Prostate gland (tissue), 2 donors: ENCODE measurements at regions not wholly inside any gene's neighbourhood (a gene's known extent, or its start where the extent isn't known, plus 50 kb on each side); places are given as distances from the start of the nearest gene placed in this dataset.

Source experiments
- DNase-seq: peaks from one replicate; pipeline ENCODE4 v3.0.0-alpha.2; 2019; ENCODE audit warnings: low spot score
- H3K27ac ChIP-seq, 2 donors: fragments of 200-600 bp; sonication (generic); 2 replicates each; pipeline ENCODE4 v1.5.1; 2017 to 2019
- H3K27me3 ChIP-seq: fragments of 200-600 bp; sonication (generic); replicated peaks from 2 replicates; pipeline ENCODE4 v1.5.1; 2019; ENCODE audit not compliant: insufficient read depth
- H3K36me3 ChIP-seq, 2 donors: fragments of 200-600 bp; sonication (generic); 1 replicate in 1 of 2; 2 replicates in 1 of 2; pipeline versions ENCODE4 v1.5.1 to v1.8.1; 2017 to 2019
- H3K4me1 ChIP-seq: fragments of 200-600 bp; sonication (generic); replicated peaks from 2 replicates; pipeline ENCODE4 v1.5.1; 2019
- H3K4me3 ChIP-seq, 2 donors: fragments of 200-600 bp; sonication (generic); 2 replicates each; pipeline ENCODE4 v1.5.1; 2017 to 2019
- H3K9me3 ChIP-seq: fragments of 200-600 bp; sonication (generic); 2 replicates; pipeline ENCODE4 v1.5.1; 2017
- POLR2A ChIP-seq: fragments of 450-650 bp; IDR thresholded peaks from one replicate; pipeline ENCODE4 v1.6.1; 2016; ENCODE audit warnings: antibody characterized with exemption, mild to moderate bottlenecking
- POLR2AphosphoS5 ChIP-seq: sonication (generic); formaldehyde crosslinking; IDR thresholded peaks from one replicate; pipeline ENCODE4 v1.6.1; 2017; ENCODE audit warnings: antibody characterized with exemption
- WGBS: methylation state at CpG from one replicate; pipeline ENCODE4 v1.1.5; 2018; 5-methylcytosine and 5-hydroxymethylcytosine counted together
- intact Hi-C: fragments of 100-400 bp; cut with DNase I; formaldehyde crosslinking; loops from one replicate; pipeline ENCODE4 v1.14.2; 2022
- TF ChIP-seq, protein P1 (sequence below), 4 experiments: fragments of 200-600 bp in 2 of 4; fragments of 450-650 bp in 2 of 4; sonication (generic) in 2 of 4; IDR thresholded peaks; 1 replicate in 3 of 4; 2 replicates in 1 of 4; pipeline ENCODE4 v1.5.1; 2016 to 2019; ENCODE audit warnings: antibody characterized with exemption in 4 of 4, mild to moderate bottlenecking in 2 of 4, moderate library complexity in 2 of 4

DNA sequence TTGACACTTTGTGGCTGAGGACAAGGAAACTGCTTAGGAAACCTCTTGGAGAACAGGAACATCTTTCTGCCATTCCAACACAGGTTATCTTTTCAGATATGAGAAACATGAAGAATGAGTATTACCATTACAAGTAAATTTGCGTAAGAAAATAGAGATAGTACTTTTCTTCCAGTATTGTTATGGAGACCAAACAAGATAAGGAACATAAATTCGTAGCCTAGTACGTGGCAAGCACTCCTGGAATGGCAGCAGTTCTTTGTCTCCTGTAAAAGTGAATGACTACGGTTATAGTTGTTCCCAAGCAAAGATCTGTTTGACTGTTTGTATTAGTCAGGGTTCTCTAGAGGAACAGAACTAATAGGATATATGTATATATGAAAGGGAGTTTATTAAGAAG is 843.1 kb downstream of the STIM2 start:
- intact Hi-C loops, result no loop called here
- H3K4me3 ChIP-seq, result no peak overlapping the region
- no peaks in the 10 kb centered on the region for H3K27me3 ChIP-seq
- WGBS, result 81% methylated on average over 4 of the region's 4 CpGs
- TF ChIP-seq POLR2AphosphoS5 (no peak), POLR2A (no peak)
- TF ChIP-seq, protein P1, sequence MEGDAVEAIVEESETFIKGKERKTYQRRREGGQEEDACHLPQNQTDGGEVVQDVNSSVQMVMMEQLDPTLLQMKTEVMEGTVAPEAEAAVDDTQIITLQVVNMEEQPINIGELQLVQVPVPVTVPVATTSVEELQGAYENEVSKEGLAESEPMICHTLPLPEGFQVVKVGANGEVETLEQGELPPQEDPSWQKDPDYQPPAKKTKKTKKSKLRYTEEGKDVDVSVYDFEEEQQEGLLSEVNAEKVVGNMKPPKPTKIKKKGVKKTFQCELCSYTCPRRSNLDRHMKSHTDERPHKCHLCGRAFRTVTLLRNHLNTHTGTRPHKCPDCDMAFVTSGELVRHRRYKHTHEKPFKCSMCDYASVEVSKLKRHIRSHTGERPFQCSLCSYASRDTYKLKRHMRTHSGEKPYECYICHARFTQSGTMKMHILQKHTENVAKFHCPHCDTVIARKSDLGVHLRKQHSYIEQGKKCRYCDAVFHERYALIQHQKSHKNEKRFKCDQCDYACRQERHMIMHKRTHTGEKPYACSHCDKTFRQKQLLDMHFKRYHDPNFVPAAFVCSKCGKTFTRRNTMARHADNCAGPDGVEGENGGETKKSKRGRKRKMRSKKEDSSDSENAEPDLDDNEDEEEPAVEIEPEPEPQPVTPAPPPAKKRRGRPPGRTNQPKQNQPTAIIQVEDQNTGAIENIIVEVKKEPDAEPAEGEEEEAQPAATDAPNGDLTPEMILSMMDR (IDR thresholded peaks at IDR 0.05), result no peak
- no peak for DNase-seq
- no peaks in the 10 kb centered on the region for H3K9me3 ChIP-seq
- no peak overlapping the region for H3K27ac ChIP-seq
- no peaks in the 10 kb centered on the region for H3K4me1 ChIP-seq
- H3K36me3 ChIP-seq, result no peaks in the 10 kb centered on the region

DNA sequence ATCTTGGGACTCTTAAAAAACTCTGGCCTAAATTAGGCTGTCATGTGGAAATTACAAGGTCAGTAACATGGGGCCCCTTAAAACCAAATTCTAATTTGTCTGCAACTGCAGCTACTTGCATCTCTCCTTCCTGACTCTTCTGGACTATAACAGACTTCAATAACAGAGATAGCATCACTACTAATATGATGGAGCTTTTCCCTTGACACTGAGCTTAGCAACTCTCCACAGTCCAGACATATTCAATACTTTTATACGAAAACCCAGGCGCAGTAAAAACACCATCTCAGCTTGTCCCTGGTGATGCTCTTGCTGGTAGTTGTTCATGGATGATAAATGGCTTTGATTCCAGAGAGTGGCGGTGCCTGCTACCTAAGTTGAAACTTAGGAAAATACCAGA is 850.4 kb downstream of the STIM2 start:
- no peaks in the 10 kb centered on the region for H3K9me3 ChIP-seq
- intact Hi-C loops, result no loop called here
- 90% methylated on average over 3 of the region's 3 CpGs for WGBS

DNA sequence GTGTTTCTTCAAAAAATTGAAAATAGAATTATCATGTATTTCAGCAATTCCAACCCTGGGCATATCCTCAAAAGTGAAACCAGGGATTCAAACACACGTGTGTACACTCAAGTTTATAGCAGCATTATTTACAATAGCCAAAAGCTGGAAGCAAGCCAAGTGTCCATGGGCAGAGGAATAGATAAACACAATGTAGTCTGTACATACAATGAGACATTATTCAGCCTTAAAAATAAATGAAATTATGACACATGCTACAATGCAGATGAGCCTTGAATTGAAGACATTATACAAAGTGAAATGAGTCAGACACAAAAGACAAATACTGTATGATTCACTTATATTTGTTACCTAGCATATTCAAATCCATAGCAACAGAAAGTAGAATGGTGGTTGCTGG is 853.4 kb downstream of the STIM2 start:
- 25% methylated on average over 1 of the region's 1 CpG for WGBS
- intact Hi-C loops, result no loop called here
- H3K36me3 ChIP-seq, result no peaks in the 10 kb centered on the region
- TF ChIP-seq POLR2AphosphoS5 (no peak), POLR2A (no peak)
- TF ChIP-seq, protein P1 (IDR thresholded peaks at IDR 0.05), result no peak
- no peaks in the 10 kb centered on the region for H3K27me3 ChIP-seq
- H3K9me3 ChIP-seq, result no peaks in the 10 kb centered on the region
- DNase-seq, result no peak
- no peak overlapping the region for H3K4me3 ChIP-seq
- H3K27ac ChIP-seq, result no peak overlapping the region
- H3K4me1 ChIP-seq, result no peaks in the 10 kb centered on the region

More for the DNA sequence above, 850.4 kb downstream of the STIM2 start:
- Histone ChIP-seq H3K27ac (no peak overlapping the region), H3K27me3 (no peaks in the 10 kb centered on the region), H3K36me3 (no peaks in the 10 kb centered on the region), H3K4me3 (no peak overlapping the region), H3K4me1 (no peaks in the 10 kb centered on the region)
- no peak for DNase-seq
- no peak for TF ChIP-seq POLR2AphosphoS5
- TF ChIP-seq, protein P1 (IDR thresholded peaks at IDR 0.05), result no peak
- TF ChIP-seq POLR2A, result no peak

DNA sequence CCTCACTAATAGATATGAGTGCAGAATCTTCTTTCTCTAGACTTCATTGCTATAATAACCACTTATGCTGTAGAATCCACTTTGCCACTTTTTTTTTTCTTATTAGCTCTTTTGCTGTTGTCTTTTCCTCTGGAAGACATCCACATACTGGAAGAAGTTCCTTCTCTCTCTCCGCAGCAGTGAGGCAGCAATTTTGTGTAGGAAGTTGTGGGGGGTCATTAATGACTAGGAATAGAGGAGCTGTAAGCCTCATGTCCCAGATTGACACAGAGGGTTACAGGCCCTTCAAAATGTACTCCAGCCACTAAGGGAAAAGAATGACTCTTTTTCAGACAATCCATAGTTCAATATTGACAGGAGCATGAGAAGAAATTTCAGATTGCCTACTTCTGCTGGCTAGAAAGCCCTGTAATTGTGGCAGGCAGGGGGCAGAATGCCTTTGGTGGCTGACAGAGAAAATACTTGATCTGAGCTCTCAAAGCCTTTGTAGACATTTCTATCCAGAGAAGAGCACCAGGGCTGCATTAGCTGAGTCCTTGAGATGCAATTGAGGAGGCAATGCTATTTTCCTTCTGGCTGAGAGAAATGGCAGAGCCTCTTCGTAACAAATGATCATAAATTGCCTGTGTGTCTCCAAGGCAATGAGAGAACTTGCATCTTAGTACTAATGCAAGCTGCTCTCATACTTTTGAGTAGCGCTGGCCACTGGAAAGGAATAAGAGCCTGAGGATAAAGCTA is 856.2 kb downstream of the STIM2 start:
- no peak overlapping the region for H3K27ac ChIP-seq
- no peak for DNase-seq
- whole genome bisulfite sequencing, result 72% methylated on average over 3 of the region's 3 CpGs
- H3K4me1 ChIP-seq, result no peaks in the 10 kb centered on the region
- TF ChIP-seq, protein P1 (IDR thresholded peaks at IDR 0.05), result no peak
- TF ChIP-seq POLR2A (no peak), POLR2AphosphoS5 (no peak)
- H3K4me3 ChIP-seq, result no peak overlapping the region
- intact Hi-C loops, result no loop called here
- H3K27me3 ChIP-seq, result no peaks in the 10 kb centered on the region
- H3K9me3 ChIP-seq, result no peaks in the 10 kb centered on the region
- H3K36me3 ChIP-seq, result no peaks in the 10 kb centered on the region

DNA sequence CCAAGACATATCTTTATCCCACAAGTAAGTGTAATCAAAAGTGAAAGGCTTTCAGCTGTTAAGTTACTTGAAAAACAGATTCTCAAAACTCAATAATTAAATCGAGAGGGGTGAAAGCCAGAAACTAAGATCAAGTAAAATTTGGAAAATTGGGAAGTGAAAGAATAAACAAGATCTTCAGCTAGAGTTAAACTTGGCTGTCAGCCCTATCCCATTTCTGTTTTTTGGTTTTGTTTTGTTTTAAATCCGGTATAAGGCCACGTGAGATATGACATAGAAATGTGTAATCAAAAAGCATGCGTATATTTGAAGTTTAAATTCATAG is 856.8 kb downstream of the STIM2 start:
- WGBS, result 74% methylated on average over 4 of the region's 4 CpGs
- Histone ChIP-seq H3K27me3 (no peaks in the 10 kb centered on the region), H3K4me3 (no peak overlapping the region), H3K36me3 (no peaks in the 10 kb centered on the region), H3K27ac (no peak overlapping the region), H3K4me1 (no peaks in the 10 kb centered on the region), H3K9me3 (no peaks in the 10 kb centered on the region)
- no peak for DNase-seq
- intact Hi-C loops, result no loop called here
- TF ChIP-seq, protein P1 (IDR thresholded peaks at IDR 0.05), result no peak
- no peak for TF ChIP-seq POLR2AphosphoS5
